ENCODE measurements at regions not wholly inside any gene's neighbourhood (a gene's known extent, or its start where the extent isn't known, plus 50 kb on each side); places are given as distances from the start of the nearest gene placed in this dataset.

GRCh38 chr3:5278666-5279065 is 91.2 kb downstream of the EDEM1 start:
- DNase-seq (ENCODE audit: low read depth): no peak

GRCh38 chr3:5282703-5283102 is 95.2 kb downstream of the EDEM1 start:
- TF ChIP-seq CTCF (conservative IDR thresholded peaks at IDR 0.05; ENCODE audit: low read length): no peak
- H3K4me3 ChIP-seq (ENCODE audit: low read length): no peak overlapping the region
- DNase-seq (ENCODE audit: low read depth): no peak

More at GRCh38 chr3:5278666-5279065, 91.2 kb downstream of the EDEM1 start:
- no peak for TF ChIP-seq CTCF (conservative IDR thresholded peaks at IDR 0.05; ENCODE audit: low read length)
- no peak overlapping the region for H3K4me3 ChIP-seq (ENCODE audit: low read length)

DNA sequence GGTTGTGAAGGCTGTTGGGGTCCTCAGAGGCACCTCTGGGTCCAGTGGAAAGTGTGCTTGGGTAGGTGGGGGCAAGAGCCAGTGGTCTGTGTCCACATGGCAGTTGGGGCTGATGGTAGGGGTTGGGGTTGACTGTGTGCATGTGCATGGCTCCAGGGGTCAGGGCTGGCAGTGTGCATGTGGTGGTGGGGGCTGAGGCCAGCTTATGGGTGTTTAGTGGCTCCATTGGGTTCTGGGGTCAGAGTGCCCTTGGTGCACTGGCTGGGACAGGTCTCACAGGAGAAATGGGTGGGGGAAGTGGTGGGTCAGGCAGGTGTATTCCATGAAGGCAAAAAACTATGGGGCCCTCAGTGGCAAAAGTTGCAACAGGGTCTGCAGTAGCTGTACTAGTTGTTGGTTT is 97.9 kb downstream of the EDEM1 start:
- no peak for DNase-seq (ENCODE audit: low read depth)
- TF ChIP-seq CTCF (conservative IDR thresholded peaks at IDR 0.05; ENCODE audit: low read length): no peak
- no peak overlapping the region for H3K4me3 ChIP-seq (ENCODE audit: low read length)

DNA sequence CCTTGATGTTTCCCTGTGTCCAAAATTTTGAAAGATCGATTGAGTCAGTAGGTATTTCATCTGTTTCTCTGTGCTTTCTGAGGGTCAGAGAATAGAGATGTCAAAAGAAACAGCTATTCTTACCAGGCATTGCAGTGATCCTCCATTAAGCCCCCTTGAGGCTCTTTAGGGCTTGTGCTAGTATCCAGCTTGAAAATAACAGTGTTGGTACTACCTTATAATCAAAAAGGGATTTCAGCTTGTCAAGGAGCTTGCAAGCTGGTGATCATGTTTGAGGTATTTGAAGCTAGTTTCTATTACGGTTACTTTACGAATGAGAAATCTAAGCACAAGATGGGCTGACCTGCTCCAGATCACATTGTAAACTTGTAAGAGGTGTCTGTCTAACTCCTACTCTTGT is 103.4 kb downstream of the EDEM1 start:
- no peak for DNase-seq (ENCODE audit: low read depth)
- H3K4me3 ChIP-seq (ENCODE audit: low read length): no peak overlapping the region
- TF ChIP-seq CTCF (conservative IDR thresholded peaks at IDR 0.05; ENCODE audit: low read length): no peak

GRCh38 chr3:5292512-5292911 is 105.0 kb downstream of the EDEM1 start:
- H3K4me3 ChIP-seq (ENCODE audit: low read length): no peak overlapping the region
- no peak for TF ChIP-seq CTCF (conservative IDR thresholded peaks at IDR 0.05; ENCODE audit: low read length)
- no peak for DNase-seq (ENCODE audit: low read depth)

- no peak for TF ChIP-seq CTCF (conservative IDR thresholded peaks at IDR 0.05; ENCODE audit: low read length)
- DNase-seq (ENCODE audit: low read depth): no peak
- H3K4me3 ChIP-seq (ENCODE audit: low read length): no peak overlapping the region
Measured at GRCh38 chr3:5293207-5293606, 105.7 kb downstream of the EDEM1 start.

DNA sequence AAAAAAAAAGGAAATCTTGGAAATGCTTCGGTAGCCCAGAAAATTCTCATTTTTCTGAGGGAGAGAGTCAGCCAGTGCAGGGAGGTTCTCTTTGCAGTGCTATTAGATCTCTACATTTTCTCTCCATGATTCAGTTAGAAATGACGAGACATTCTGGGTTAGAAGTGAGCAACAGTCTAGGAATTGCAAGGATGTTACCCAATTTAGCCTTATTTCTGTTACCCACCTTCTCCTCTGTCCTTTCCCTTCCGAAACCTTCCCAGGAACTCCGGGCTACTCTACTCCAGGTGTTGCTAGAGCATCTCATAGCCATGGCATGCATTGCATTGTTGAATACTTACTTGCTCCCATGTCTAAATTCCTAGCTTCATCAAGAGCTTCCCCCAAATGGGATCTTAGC is 106.8 kb downstream of the EDEM1 start:
- peak; percentile 90 for DNase-seq (ENCODE audit: low read depth)
- TF ChIP-seq CTCF (conservative IDR thresholded peaks at IDR 0.05; ENCODE audit: low read length): no peak
- H3K4me3 ChIP-seq (ENCODE audit: low read length): no peak overlapping the region

Data from AG10803 (cell line).